SJCRH30 (cell line): ENCODE measurements at regions not wholly inside any gene's neighbourhood (a gene's known extent, or its start where the extent isn't known, plus 50 kb on each side); places are given as distances from the start of the nearest gene placed in this dataset.
"Not testable (repeated sequence)": the region's sequence is repeated elsewhere in the genome, so short reads cannot be mapped to it uniquely, and the experiment has no call there.

ENCODE experiments used
- DNase-seq, 2 experiments: peaks; one replicate each; pipeline ENCODE4 v3.0.0-alpha.2; 2015 to 2020
- H3K27ac ChIP-seq: fragments of 250-450 bp; sonication (Bioruptor Pico); 2 replicates; pipeline ENCODE4 v1.5.1; 2020; ENCODE audit warnings: mild to moderate bottlenecking, moderate library complexity
- H3K27me3 ChIP-seq: fragments of 250-450 bp; sonication (Bioruptor Pico); 2 replicates; pipeline ENCODE4 v1.5.1; 2020; ENCODE audit warnings: mild to moderate bottlenecking, moderate library complexity
- H3K36me3 ChIP-seq: fragments of 250-450 bp; sonication (Bioruptor Pico); 2 replicates; pipeline ENCODE4 v1.5.1; 2020; ENCODE audit warnings: mild to moderate bottlenecking, moderate library complexity
- H3K4me1 ChIP-seq: fragments of 250-450 bp; sonication (Bioruptor Pico); 2 replicates; pipeline ENCODE4 v1.5.1; 2020; ENCODE audit warnings: mild to moderate bottlenecking, moderate library complexity
- H3K4me3 ChIP-seq: fragments of 250-450 bp; sonication (Bioruptor Pico); 2 replicates; pipeline ENCODE4 v1.5.1; 2020; ENCODE audit warnings: mild to moderate bottlenecking, moderate library complexity
- H3K9me3 ChIP-seq: fragments of 250-450 bp; sonication (Bioruptor Pico); replicated peaks from 2 replicates; pipeline ENCODE4 v1.5.1; 2020; ENCODE audit warnings: mild to moderate bottlenecking, moderate library complexity

GRCh38 chr6:96420294-96420693 lies 101.3 kb upstream of the UFL1 start:
- no peak overlapping the region for H3K27ac ChIP-seq
- H3K9me3 ChIP-seq = no peaks in the 10 kb centered on the region
- no peaks in the 10 kb centered on the region for H3K27me3 ChIP-seq
- no peak for DNase-seq
- no peak overlapping the region for H3K4me3 ChIP-seq
- H3K36me3 ChIP-seq = no peaks in the 10 kb centered on the region
- no peaks in the 10 kb centered on the region for H3K4me1 ChIP-seq

- no peak for DNase-seq
- no peaks in the 10 kb centered on the region for H3K4me1 ChIP-seq
- no peak overlapping the region for H3K27ac ChIP-seq
- no peaks in the 10 kb centered on the region for H3K36me3 ChIP-seq
- 0 out of 2 replicates have a peak, but pooled peaks cover 5% of the 10 kb centered on the region for H3K27me3 ChIP-seq
- H3K9me3 ChIP-seq = no peaks in the 10 kb centered on the region
- H3K4me3 ChIP-seq = no peak overlapping the region
Measured at GRCh38 chr6:96433950-96434349, 87.7 kb upstream of the UFL1 start.

GRCh38 chr6:96436398-96436797 lies 85.2 kb upstream of the UFL1 start:
- no peak for DNase-seq
- H3K9me3 ChIP-seq = no peaks in the 10 kb centered on the region
- H3K27ac ChIP-seq = no peak overlapping the region
- no peaks in the 10 kb centered on the region for H3K27me3 ChIP-seq
- H3K4me3 ChIP-seq = no peak overlapping the region
- H3K4me1 ChIP-seq = no peaks in the 10 kb centered on the region
- no peaks in the 10 kb centered on the region for H3K36me3 ChIP-seq

- not testable (repeated sequence) for H3K9me3 ChIP-seq, DNase-seq, H3K27ac ChIP-seq, H3K4me3 ChIP-seq, H3K27me3 ChIP-seq, H3K4me1 ChIP-seq, H3K36me3 ChIP-seq
Measured at GRCh38 chr6:96437228-96437627, 84.4 kb upstream of the UFL1 start.

DNA sequence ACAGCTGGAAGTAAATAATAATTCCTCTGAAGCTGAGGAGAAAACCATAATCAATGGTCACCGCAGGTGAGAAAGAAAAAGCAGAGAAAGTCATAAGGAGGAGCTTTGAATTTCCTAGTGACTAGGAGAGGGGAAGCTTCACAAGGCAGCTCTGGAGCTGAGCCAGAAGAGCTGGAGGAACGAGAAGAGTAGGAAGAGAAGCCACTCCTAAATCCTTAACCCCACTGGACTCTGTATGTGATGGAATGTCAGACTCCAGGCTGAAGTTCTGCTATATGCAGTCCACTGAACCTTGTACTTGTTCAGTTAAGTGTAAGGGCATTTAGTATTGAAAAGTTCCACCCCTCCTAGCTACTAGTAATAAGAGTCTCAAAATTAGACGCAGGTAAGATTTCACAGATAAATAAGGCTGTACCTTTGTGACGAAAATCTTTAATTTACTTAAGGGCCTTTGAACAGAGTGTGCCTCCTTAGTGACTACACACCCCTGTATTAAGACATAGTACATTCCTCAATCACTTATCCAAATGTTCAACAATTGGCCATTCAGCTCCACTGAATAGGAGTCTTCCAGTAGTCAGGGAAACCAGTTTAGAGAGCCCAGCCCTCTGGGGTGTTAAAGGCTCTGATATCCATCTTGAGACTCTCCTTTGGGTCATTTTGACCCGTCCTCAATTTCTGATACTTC lies 71.4 kb upstream of the UFL1 start:
- no peak for DNase-seq
- Histone ChIP-seq H3K36me3 (no peaks in the 10 kb centered on the region), H3K27ac (no peak overlapping the region), H3K4me3 (no peak overlapping the region), H3K27me3 (no peaks in the 10 kb centered on the region), H3K9me3 (no peaks in the 10 kb centered on the region), H3K4me1 (no peaks in the 10 kb centered on the region)

- Histone ChIP-seq H3K9me3 (no peaks in the 10 kb centered on the region), H3K4me3 (no peak overlapping the region), H3K27ac (no peak overlapping the region), H3K36me3 (no peaks in the 10 kb centered on the region), H3K27me3 (no peaks in the 10 kb centered on the region), H3K4me1 (no peaks in the 10 kb centered on the region)
- no peak for DNase-seq
Measured at GRCh38 chr6:96450770-96451130, 70.9 kb upstream of the UFL1 start.

- no peaks in the 10 kb centered on the region for H3K36me3 ChIP-seq
- no peak for DNase-seq
- H3K27ac ChIP-seq = no peak overlapping the region
- no peaks in the 10 kb centered on the region for H3K4me1 ChIP-seq
- H3K27me3 ChIP-seq = no peaks in the 10 kb centered on the region
- H3K4me3 ChIP-seq = no peak overlapping the region
- no peaks in the 10 kb centered on the region for H3K9me3 ChIP-seq
Measured at GRCh38 chr6:96458771-96459170, 62.8 kb upstream of the UFL1 start.

DNA sequence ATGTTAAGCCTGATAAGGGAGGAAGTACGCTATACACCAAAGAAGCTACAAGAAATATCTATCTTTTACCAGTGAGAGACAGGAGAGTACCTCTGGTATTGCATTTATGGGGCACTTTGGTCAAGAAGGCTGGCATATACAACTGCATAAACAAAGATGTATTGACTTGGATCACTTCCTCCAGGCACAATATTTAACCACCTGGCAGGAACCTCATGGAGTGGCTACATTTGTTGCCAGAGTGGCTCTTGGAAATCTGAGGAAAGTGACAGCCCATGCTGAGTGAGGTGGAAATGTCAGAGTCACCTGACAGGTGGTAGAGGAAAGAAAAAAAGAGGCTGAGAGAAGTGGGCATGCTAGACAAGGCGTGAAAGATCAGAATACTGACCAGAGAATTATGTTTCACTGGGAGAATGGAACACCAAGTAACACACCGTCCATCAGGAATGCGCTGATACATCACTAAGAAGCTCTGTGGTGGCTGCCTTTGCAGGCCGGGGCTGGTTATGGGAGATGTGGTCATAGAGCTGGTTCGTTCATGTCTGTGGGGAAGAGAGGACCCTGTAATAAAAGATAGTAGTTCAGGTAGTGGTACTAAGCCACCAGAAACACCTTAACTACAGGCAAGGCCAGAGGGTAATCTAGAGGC lies 61.4 kb upstream of the UFL1 start:
- H3K36me3 ChIP-seq = no peaks in the 10 kb centered on the region
- DNase-seq = no peak
- H3K9me3 ChIP-seq = no peaks in the 10 kb centered on the region
- H3K27ac ChIP-seq = no peak overlapping the region
- H3K4me1 ChIP-seq = no peaks in the 10 kb centered on the region
- H3K27me3 ChIP-seq = no peaks in the 10 kb centered on the region
- no peak overlapping the region for H3K4me3 ChIP-seq

- no peak overlapping the region for H3K27ac ChIP-seq
- H3K9me3 ChIP-seq = no peaks in the 10 kb centered on the region
- no peak overlapping the region for H3K4me3 ChIP-seq
- DNase-seq = no peak
- H3K36me3 ChIP-seq = no peaks in the 10 kb centered on the region
- H3K4me1 ChIP-seq = no peaks in the 10 kb centered on the region
- no peaks in the 10 kb centered on the region for H3K27me3 ChIP-seq
Measured at GRCh38 chr6:96465321-96465903, 56.2 kb upstream of the UFL1 start.

- Histone ChIP-seq H3K4me1 (no peaks in the 10 kb centered on the region), H3K27me3 (no peaks in the 10 kb centered on the region), H3K9me3 (no peaks in the 10 kb centered on the region), H3K4me3 (no peak overlapping the region), H3K27ac (no peak overlapping the region), H3K36me3 (no peaks in the 10 kb centered on the region)
- DNase-seq = no peak
Measured at GRCh38 chr6:96466147-96466863, 55.3 kb upstream of the UFL1 start.

DNA sequence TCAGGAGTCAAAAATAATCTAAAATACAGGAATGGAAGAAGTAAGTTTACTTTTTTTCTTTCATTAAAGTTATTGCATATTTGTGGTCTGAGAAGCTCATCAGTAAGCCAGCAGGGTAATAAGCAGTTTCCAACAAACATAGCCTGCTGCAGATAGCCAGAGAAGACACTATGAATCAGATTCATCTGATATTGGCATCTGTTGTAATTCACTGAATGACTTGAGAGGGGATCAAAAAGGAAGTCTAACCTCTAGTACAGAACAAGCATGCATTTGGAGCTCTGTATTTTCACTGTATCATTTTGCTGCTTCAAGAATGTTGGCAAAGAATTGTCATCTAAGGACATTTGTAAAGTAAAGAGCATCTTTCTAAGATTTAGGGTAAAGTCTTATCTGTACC lies 53.8 kb upstream of the UFL1 start:
- H3K4me3 ChIP-seq = no peak overlapping the region
- no peaks in the 10 kb centered on the region for H3K27me3 ChIP-seq
- H3K36me3 ChIP-seq = no peaks in the 10 kb centered on the region
- no peak for DNase-seq
- H3K4me1 ChIP-seq = no peaks in the 10 kb centered on the region
- no peak overlapping the region for H3K27ac ChIP-seq
- H3K9me3 ChIP-seq = no peaks in the 10 kb centered on the region

GRCh38 chr6:96468281-96468680 lies 53.3 kb upstream of the UFL1 start:
- no peaks in the 10 kb centered on the region for H3K36me3 ChIP-seq
- no peak overlapping the region for H3K27ac ChIP-seq
- no peaks in the 10 kb centered on the region for H3K4me1 ChIP-seq
- no peak for DNase-seq
- no peaks in the 10 kb centered on the region for H3K27me3 ChIP-seq
- H3K4me3 ChIP-seq = no peak overlapping the region
- H3K9me3 ChIP-seq = no peaks in the 10 kb centered on the region

DNA sequence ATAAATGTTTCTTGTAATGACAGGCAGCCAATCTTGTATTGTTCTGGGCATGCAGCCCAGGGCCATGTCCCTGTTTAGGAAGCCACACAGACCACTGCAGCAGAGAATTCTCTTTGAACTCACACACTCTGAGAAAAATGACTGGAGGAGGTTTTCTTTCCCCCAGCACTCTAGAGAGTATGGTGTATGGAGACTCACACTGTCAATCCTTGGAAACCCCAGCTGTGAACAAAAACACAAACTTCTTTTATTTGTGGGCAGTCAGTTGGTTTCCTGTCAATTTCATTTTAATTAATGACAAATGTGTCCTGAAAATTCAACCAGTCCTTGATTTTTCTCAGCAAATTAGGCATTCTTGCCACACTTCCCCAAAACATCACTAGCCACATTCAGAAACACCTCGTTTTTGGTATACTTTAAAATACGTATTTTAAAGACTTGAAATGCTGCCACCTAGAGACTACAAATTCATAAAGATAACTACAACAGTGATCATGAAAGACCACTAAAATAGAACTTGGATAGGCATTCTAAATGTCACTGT lies 52.9 kb upstream of the UFL1 start:
- DNase-seq = no peak
- H3K4me3 ChIP-seq = no peak overlapping the region
- H3K27me3 ChIP-seq = no peaks in the 10 kb centered on the region
- H3K36me3 ChIP-seq = no peaks in the 10 kb centered on the region
- no peaks in the 10 kb centered on the region for H3K9me3 ChIP-seq
- H3K4me1 ChIP-seq = no peaks in the 10 kb centered on the region
- H3K27ac ChIP-seq = no peak overlapping the region

GRCh38 chr6:96469312-96469711 lies 52.3 kb upstream of the UFL1 start:
- no peak overlapping the region for H3K4me3 ChIP-seq
- no peaks in the 10 kb centered on the region for H3K4me1 ChIP-seq
- no peaks in the 10 kb centered on the region for H3K27me3 ChIP-seq
- H3K27ac ChIP-seq = no peak overlapping the region
- H3K36me3 ChIP-seq = no peaks in the 10 kb centered on the region
- DNase-seq = no peak
- no peaks in the 10 kb centered on the region for H3K9me3 ChIP-seq

DNA sequence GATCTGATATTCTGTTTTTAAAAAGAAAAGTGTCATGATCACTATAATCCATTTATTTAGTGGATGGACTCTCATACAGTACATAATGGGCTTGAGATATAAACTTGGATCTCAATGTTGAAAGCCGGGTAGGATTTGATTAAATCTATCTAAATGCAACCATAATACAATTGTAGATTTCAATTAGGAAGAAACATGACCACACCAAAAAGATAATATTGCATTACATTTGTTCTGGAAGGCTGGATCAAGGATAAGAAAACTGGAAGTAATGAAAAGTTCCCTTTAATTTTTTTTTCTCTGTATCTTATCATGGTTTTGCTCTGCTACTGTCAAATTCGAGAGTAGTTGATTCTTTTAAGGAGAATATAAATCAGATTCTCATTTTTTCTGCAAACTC lies 51.3 kb upstream of the UFL1 start:
- Histone ChIP-seq H3K4me3 (no peak overlapping the region), H3K9me3 (no peaks in the 10 kb centered on the region), H3K4me1 (no peaks in the 10 kb centered on the region), H3K27ac (no peak overlapping the region), H3K27me3 (no peaks in the 10 kb centered on the region), H3K36me3 (no peaks in the 10 kb centered on the region)
- no peak for DNase-seq
